GM12878 (cell line): ENCODE measurements at regions not wholly inside any gene's neighbourhood (a gene's known extent, or its start where the extent isn't known, plus 50 kb on each side); places are given as distances from the start of the nearest gene placed in this dataset.

Source experiments
- ATAC-seq: fragments of 200-7000 bp; cut with Tn5 transposase; 3 replicates; pipeline ENCODE4 v1.9.1; 2020; ENCODE audit warnings: mild to moderate bottlenecking, moderate library complexity
- BruUV-seq: library from RNA; stranded (reverse); fragments of 400-500 nt; replicated peaks from 2 replicates; lab custom pipeline; 2021; lab: Mats Ljungman, UMichigan
- CTCF ChIA-PET: fragments of 300-600 bp; sonication (Branson Sonifier 250); formaldehyde crosslinking; extraction: SDS; loops from one replicate; lab custom pipeline; 2021; ENCODE audit warnings: inconsistent platforms; lab: Yijun Ruan, JAX
- POLR2A ChIA-PET: fragments of 350-600 bp; formaldehyde crosslinking; extraction: SDS; loops from one replicate; lab custom pipeline; 2021; ENCODE audit warnings: inconsistent platforms; lab: Charles Lee
- RAD21 ChIA-PET: fragments of 300-600 bp; sonication (Branson Sonifier 250); formaldehyde crosslinking; loops from one replicate; lab custom pipeline; 2023; ENCODE audit warnings: antibody characterized with exemption; ENCODE audit not compliant: unreplicated experiment; lab: Charles Lee
- SMC1A ChIA-PET: fragments of 300-600 bp; sonication (Branson Sonifier 250); formaldehyde crosslinking; loops from one replicate; lab custom pipeline; 2023; ENCODE audit not compliant: unreplicated experiment, uncharacterized antibody; lab: Charles Lee
- DNase-seq: peaks from one replicate; pipeline ENCODE4 v3.0.0-alpha.2; 2011; ENCODE audit warnings: low read depth, low spot score
- FAIRE-seq: peaks from 3 replicates; lab custom pipeline; 2011; peaks lifted over from hg19 to GRCh38; lab: Jason Lieb, UNC
- H2AFZ ChIP-seq: 2 replicates; pipeline ENCODE4 v1.6.0; 2011; ENCODE audit warnings: low read depth, low read length, control low read depth; ENCODE audit not compliant: control insufficient read depth
- H3K27ac ChIP-seq: 2 replicates; pipeline ENCODE4 v1.5.1; 2011; ENCODE audit warnings: control low read depth; ENCODE audit not compliant: control insufficient read depth, insufficient read depth
- H3K27me3 ChIP-seq, 2 experiments: replicated peaks in 1 of 2; 2 replicates each; pipeline versions ENCODE4 v1.6.0 to v1.6.1; 2011; ENCODE audit warnings: low read length in 1 of 2; ENCODE audit not compliant: control insufficient read depth in 2 of 2, insufficient read depth in 2 of 2
- H3K36me3 ChIP-seq, 2 experiments: 2 replicates each; pipeline ENCODE4 v1.5.1; 2011; ENCODE audit warnings: low read length in 1 of 2; ENCODE audit not compliant: control insufficient read depth in 2 of 2, insufficient read depth in 2 of 2
- H3K4me1 ChIP-seq: 2 replicates; pipeline ENCODE4 v1.6.1; 2011; ENCODE audit warnings: mild to moderate bottlenecking, low read length, moderate library complexity, mixed read lengths; ENCODE audit not compliant: control insufficient read depth, insufficient read depth
- H3K4me2 ChIP-seq: 2 replicates; pipeline ENCODE4 v1.6.0; 2011; ENCODE audit warnings: control low read depth; ENCODE audit not compliant: control insufficient read depth, insufficient read depth
- H3K4me3 ChIP-seq: fragments of 200-600 bp; sonication (generic); 2 replicates; pipeline ENCODE4 v1.5.1; 2016
- H3K79me2 ChIP-seq: 2 replicates; pipeline ENCODE4 v1.6.0; 2011; ENCODE audit warnings: low read length; ENCODE audit not compliant: control insufficient read depth, insufficient read depth
- H3K9ac ChIP-seq: 2 replicates; pipeline ENCODE4 v1.8.0; 2011; ENCODE audit warnings: low read length, control low read depth, mixed read lengths; ENCODE audit not compliant: control insufficient read depth, insufficient read depth
- H3K9me3 ChIP-seq: replicated peaks from 3 replicates; pipeline ENCODE4 v1.5.1; 2011; ENCODE audit warnings: mild to moderate bottlenecking, low read length; ENCODE audit not compliant: control insufficient read depth, insufficient read depth
- H4K20me1 ChIP-seq: 2 replicates; pipeline ENCODE4 v1.6.0; 2011; ENCODE audit not compliant: control insufficient read depth, insufficient read depth
- CBFB ChIP-seq: IDR thresholded peaks from 2 replicates; pipeline ENCODE4 v1.6.1; 2016; ENCODE audit warnings: antibody characterized with exemption, low read depth
- CHD2 ChIP-seq: IDR thresholded peaks from 2 replicates; pipeline ENCODE4 v1.6.1; 2011; ENCODE audit warnings: low read depth, low read length, improper control_type of control experiment, borderline replicate concordance
- E4F1 ChIP-seq: fragments of 450-650 bp; IDR thresholded peaks from 2 replicates; pipeline ENCODE4 v1.6.1; 2018; ENCODE audit warnings: borderline replicate concordance, mild to moderate bottlenecking; ENCODE audit not compliant: partially characterized antibody
- FOXM1 ChIP-seq: IDR thresholded peaks from 2 replicates; pipeline ENCODE4 v1.6.1; 2012; ENCODE audit warnings: low read depth, mild to moderate bottlenecking, inconsistent platforms, low read length, moderate library complexity
- HDGF ChIP-seq: fragments of 450-650 bp; IDR thresholded peaks from 2 replicates; pipeline ENCODE4 v1.6.1; 2016; ENCODE audit warnings: antibody characterized with exemption
- MAX ChIP-seq: IDR thresholded peaks from 2 replicates; pipeline ENCODE4 v1.6.1; 2012; ENCODE audit warnings: low read depth, low read length, improper control_type of control experiment
- TAF1 ChIP-seq: IDR thresholded peaks from 2 replicates; pipeline ENCODE4 v1.6.1; 2011; ENCODE audit warnings: mild to moderate bottlenecking, low read depth, low read length, borderline replicate concordance
- TARDBP ChIP-seq: IDR thresholded peaks from 2 replicates; pipeline ENCODE4 v1.6.1; 2016; ENCODE audit warnings: borderline replicate concordance
- ZBTB4 ChIP-seq: fragments of 450-650 bp; formaldehyde crosslinking; IDR thresholded peaks from 2 replicates; pipeline ENCODE4 v1.4.0; 2022; ENCODE audit warnings: mild to moderate bottlenecking, moderate library complexity
- ZZZ3 ChIP-seq: IDR thresholded peaks from 2 replicates; pipeline ENCODE4 v1.6.1; 2011; ENCODE audit warnings: low read depth; ENCODE audit not compliant: control insufficient read depth, insufficient read length
- WGBS: methylation state at CpG from one replicate; pipeline ENCODE4 v1.1.6; 2016; ENCODE audit warnings: low lambda C conversion rate; ENCODE audit not compliant: insufficient replicate concordance, insufficient coverage; ENCODE audit errors: missing lambda C conversion rate; 5-methylcytosine and 5-hydroxymethylcytosine counted together
- in situ Hi-C: fragments of 300-500 bp; cut with MboI; formaldehyde crosslinking; loops from 9 replicates; pipeline ENCODE4 v1.14.3; 2018; ENCODE audit warnings: mixed read lengths
- intact Hi-C: fragments of 100-400 bp; cut with micrococcal nuclease; formaldehyde crosslinking; loops from one replicate; pipeline ENCODE4 v1.14.2; 2022; ENCODE audit not compliant: unreplicated experiment
- TF ChIP-seq, protein P1 (sequence below): fragments of 450-650 bp; IDR thresholded peaks from 2 replicates; pipeline ENCODE4 v1.6.1; 2016; ENCODE audit warnings: mild to moderate bottlenecking
- TF ChIP-seq, protein P2 (sequence below): fragments of 450-650 bp; formaldehyde crosslinking; IDR thresholded peaks from 2 replicates; pipeline ENCODE4 v1.5.0; 2022; ENCODE audit warnings: mild to moderate bottlenecking, missing genetic modification characterization

DNA sequence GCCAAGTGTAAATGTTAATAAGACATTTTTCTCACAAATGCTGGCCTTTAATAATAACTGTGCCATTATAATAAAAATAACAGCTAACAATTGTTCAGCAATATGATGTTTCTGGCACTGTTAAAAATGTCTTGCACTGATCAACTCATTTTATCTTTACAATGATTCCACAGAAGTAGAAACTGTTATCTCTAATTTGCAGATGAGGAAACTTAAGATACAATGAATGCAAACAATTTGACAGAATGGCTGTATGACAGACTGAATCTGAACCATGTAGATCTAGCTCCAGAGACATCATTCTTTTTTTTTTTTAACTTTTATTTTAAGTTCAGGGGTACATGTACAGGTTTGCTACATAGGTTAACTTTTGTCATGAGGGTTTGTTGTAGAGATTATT is 755.0 kb downstream of the TBL1XR1 start (continued):
- no peak for TF ChIP-seq ZBTB4 (CRISPR knock-in tag)

GRCh38 chr3:176439729-176440128 is 757.6 kb downstream of the TBL1XR1 start:
- Histone ChIP-seq H3K9ac (no peak overlapping the region), H3K79me2 (no peaks in the 10 kb centered on the region), H2AFZ (no peak overlapping the region), H3K27ac (no peak overlapping the region), H3K36me3 (no peaks in the 10 kb centered on the region), H3K4me3 (no peak overlapping the region), H3K4me2 (no peak overlapping the region), H3K4me1 (no peaks in the 10 kb centered on the region), H4K20me1 (no peaks in the 10 kb centered on the region), H3K9me3 (no peaks in the 10 kb centered on the region), H3K27me3 (no peaks in the 10 kb centered on the region)
- SMC1A ChIA-PET, result no interaction called here
- CTCF ChIA-PET, result no interaction called here
- RAD21 ChIA-PET, result no interaction called here
- no TSS peak for BruUV-seq
- FAIRE-seq (no peak), ATAC-seq (no peak), DNase-seq (no peak)
- POLR2A ChIA-PET, result no interaction called here
- in situ Hi-C loops (no loop called here), intact Hi-C loops (no loop called here)
- WGBS, result 2% methylated on average over 2 of the region's 2 CpGs
- TF ChIP-seq MAX (no peak), TAF1 (no peak), TARDBP (no peak), FOXM1 (no peak), ZZZ3 (no peak), HDGF (no peak), CBFB (no peak), E4F1 (no peak), CHD2 (no peak)
- TF ChIP-seq, protein P1, sequence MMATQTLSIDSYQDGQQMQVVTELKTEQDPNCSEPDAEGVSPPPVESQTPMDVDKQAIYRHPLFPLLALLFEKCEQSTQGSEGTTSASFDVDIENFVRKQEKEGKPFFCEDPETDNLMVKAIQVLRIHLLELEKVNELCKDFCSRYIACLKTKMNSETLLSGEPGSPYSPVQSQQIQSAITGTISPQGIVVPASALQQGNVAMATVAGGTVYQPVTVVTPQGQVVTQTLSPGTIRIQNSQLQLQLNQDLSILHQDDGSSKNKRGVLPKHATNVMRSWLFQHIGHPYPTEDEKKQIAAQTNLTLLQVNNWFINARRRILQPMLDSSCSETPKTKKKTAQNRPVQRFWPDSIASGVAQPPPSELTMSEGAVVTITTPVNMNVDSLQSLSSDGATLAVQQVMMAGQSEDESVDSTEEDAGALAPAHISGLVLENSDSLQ, result no peak
- TF ChIP-seq, protein P2, sequence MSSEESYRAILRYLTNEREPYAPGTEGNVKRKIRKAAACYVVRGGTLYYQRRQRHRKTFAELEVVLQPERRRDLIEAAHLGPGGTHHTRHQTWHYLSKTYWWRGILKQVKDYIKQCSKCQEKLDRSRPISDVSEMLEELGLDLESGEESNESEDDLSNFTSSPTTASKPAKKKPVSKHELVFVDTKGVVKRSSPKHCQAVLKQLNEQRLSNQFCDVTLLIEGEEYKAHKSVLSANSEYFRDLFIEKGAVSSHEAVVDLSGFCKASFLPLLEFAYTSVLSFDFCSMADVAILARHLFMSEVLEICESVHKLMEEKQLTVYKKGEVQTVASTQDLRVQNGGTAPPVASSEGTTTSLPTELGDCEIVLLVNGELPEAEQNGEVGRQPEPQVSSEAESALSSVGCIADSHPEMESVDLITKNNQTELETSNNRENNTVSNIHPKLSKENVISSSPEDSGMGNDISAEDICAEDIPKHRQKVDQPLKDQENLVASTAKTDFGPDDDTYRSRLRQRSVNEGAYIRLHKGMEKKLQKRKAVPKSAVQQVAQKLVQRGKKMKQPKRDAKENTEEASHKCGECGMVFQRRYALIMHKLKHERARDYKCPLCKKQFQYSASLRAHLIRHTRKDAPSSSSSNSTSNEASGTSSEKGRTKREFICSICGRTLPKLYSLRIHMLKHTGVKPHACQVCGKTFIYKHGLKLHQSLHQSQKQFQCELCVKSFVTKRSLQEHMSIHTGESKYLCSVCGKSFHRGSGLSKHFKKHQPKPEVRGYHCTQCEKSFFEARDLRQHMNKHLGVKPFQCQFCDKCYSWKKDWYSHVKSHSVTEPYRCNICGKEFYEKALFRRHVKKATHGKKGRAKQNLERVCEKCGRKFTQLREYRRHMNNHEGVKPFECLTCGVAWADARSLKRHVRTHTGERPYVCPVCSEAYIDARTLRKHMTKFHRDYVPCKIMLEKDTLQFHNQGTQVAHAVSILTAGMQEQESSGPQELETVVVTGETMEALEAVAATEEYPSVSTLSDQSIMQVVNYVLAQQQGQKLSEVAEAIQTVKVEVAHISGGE (CRISPR knock-in tag), result no peak
